GM23248 (cell line): ENCODE measurements at regions not wholly inside any gene's neighbourhood (a gene's known extent, or its start where the extent isn't known, plus 50 kb on each side); places are given as distances from the start of the nearest gene placed in this dataset.

Experiments
- EZH2 ChIP-seq: fragments of 200-600 bp; sonication (generic); IDR thresholded peaks from 2 replicates; pipeline ENCODE4 v1.6.1; 2018; ENCODE audit warnings: antibody characterized with exemption, mild to moderate bottlenecking; ENCODE audit not compliant: insufficient read depth, poor library complexity, severe bottlenecking
- EZH2phosphoT487 ChIP-seq: fragments of 200-600 bp; sonication (generic); IDR thresholded peaks from 2 replicates; pipeline ENCODE4 v1.6.1; 2018; ENCODE audit warnings: antibody characterized with exemption, moderate library complexity, mild to moderate bottlenecking, low read depth; ENCODE audit not compliant: insufficient read depth

DNA sequence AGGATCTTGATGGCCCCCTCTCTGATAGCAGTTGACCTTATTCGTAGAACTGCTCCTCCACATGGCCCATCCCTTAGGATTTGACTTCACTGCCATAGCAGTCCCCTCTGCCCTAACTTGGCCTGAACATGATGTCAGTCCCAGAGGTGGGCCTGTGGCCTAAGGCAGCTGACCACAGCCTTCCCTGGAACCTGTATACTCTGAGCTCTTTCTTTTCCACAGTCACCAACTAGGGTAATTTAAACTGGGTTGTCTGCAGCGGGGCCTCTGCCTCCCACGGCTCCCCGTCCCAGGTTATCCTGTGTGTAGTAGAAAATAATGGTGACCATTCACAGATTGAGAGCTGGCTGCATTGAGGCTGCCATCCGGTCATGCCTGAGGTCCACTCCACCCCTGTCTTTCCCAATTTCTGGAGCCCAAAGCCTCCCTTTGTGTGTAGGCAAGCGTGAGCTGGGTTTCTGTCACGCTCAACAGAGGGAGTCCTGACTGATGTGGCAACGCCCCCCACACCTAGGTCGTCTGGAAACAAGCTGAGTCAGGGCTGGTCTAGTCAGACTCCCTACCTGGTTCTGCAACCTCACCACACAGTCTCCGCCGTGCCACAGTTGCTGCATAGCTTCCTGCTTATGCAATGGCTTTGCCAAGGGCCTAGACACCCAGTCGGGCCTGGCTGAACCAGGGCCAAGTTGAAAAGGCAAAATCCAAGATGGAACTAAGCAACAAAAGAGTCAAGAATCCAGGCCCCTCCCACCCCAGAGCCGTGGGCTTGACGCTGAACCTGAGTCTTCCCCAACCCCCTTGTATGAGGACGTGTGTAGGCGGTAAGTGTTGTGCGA lies 284.5 kb downstream of the XXYLT1 start:
- TF ChIP-seq EZH2phosphoT487 (no peak), EZH2 (no peak)
